Neutrophil (primary cell): ENCODE measurements at regions not wholly inside any gene's neighbourhood (a gene's known extent, or its start where the extent isn't known, plus 50 kb on each side); places are given as distances from the start of the nearest gene placed in this dataset.

Experiments used
- H3K27ac ChIP-seq: fragments of 200-600 bp; sonication (generic); 2 replicates; pipeline ENCODE4 v1.5.1; 2016; ENCODE audit warnings: mild to moderate bottlenecking, moderate library complexity
- H3K27me3 ChIP-seq: fragments of 200-600 bp; sonication (generic); 2 replicates; pipeline ENCODE4 v1.6.0; 2016; ENCODE audit warnings: mild to moderate bottlenecking
- H3K36me3 ChIP-seq: fragments of 200-600 bp; sonication (generic); 2 replicates; pipeline ENCODE4 v1.5.1; 2017
- H3K4me1 ChIP-seq, 2 experiments: fragments of 200-600 bp in 1 of 2; sonication (generic) in 1 of 2; 1 replicate in 1 of 2; 2 replicates in 1 of 2; pipeline versions ENCODE4 v1.5.1 to v1.6.1; 2013 to 2016; ENCODE audit warnings: low read depth in 1 of 2, low read length in 1 of 2, mild to moderate bottlenecking in 1 of 2, moderate library complexity in 1 of 2; ENCODE audit not compliant: control insufficient read depth in 1 of 2, insufficient read depth in 1 of 2
- H3K4me3 ChIP-seq, 2 experiments: fragments of 200-600 bp in 1 of 2; sonication (generic) in 1 of 2; 1 replicate in 1 of 2; 2 replicates in 1 of 2; pipeline ENCODE4 v1.5.1; 2013 to 2016; ENCODE audit warnings: low read depth in 1 of 2, low read length in 1 of 2, mild to moderate bottlenecking in 1 of 2, moderate library complexity in 1 of 2
- H3K9me3 ChIP-seq: fragments of 200-600 bp; sonication (generic); 2 replicates; pipeline ENCODE4 v1.5.1; 2016
- TF ChIP-seq, protein P1 (sequence below): fragments of 200-600 bp; sonication (generic); IDR thresholded peaks from 2 replicates; pipeline ENCODE4 v1.5.1; 2016; ENCODE audit warnings: antibody characterized with exemption

DNA sequence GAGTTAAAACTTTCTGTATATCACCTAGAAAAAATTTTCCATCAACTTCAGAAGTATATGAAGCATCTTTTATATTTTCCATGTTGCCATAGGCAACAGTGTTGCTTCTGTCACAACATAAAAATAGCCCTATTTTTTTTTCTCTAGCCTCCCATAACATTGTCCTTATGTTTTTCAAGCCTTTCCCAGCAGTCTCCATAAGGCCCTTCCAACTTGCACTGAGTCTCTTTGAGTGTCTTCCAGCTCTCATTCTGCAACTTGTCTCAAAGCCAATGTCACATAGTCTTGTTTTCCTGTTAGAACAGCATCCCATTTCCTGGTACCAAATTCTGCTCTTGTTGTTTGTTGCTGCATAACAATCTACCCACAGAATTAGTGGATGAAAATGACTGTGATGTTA is 1055.5 kb upstream of the GHITM start:
- Histone ChIP-seq H3K9me3 (no peaks in the 10 kb centered on the region), H3K27me3 (no peaks in the 10 kb centered on the region), H3K27ac (no peak overlapping the region), H3K4me1 (no peaks in the 10 kb centered on the region), H3K4me3 (no peak overlapping the region), H3K36me3 (no peaks in the 10 kb centered on the region)
- TF ChIP-seq, protein P1, sequence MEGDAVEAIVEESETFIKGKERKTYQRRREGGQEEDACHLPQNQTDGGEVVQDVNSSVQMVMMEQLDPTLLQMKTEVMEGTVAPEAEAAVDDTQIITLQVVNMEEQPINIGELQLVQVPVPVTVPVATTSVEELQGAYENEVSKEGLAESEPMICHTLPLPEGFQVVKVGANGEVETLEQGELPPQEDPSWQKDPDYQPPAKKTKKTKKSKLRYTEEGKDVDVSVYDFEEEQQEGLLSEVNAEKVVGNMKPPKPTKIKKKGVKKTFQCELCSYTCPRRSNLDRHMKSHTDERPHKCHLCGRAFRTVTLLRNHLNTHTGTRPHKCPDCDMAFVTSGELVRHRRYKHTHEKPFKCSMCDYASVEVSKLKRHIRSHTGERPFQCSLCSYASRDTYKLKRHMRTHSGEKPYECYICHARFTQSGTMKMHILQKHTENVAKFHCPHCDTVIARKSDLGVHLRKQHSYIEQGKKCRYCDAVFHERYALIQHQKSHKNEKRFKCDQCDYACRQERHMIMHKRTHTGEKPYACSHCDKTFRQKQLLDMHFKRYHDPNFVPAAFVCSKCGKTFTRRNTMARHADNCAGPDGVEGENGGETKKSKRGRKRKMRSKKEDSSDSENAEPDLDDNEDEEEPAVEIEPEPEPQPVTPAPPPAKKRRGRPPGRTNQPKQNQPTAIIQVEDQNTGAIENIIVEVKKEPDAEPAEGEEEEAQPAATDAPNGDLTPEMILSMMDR: no peak

DNA sequence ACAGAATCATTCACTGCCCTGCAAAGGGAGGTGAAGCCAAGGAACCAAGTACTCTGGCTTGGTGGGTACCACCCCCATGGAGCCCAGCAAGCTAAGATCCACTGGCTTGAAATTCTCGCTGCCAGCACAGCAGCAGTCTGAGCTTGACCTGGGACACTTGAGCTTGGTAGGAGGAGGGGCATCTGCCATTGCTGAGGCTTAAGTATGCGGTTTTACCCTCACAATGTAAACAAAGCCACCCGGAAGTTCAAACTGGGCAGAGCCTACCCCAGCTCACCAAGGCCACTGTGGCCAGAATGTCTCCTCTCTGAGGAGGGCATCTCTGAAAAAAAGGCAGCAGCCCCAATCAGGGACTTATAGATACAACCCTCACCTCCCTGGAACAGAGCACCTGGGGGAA is 1050.0 kb upstream of the GHITM start:
- H3K27ac ChIP-seq: no peak overlapping the region
- H3K4me1 ChIP-seq: no peaks in the 10 kb centered on the region

DNA sequence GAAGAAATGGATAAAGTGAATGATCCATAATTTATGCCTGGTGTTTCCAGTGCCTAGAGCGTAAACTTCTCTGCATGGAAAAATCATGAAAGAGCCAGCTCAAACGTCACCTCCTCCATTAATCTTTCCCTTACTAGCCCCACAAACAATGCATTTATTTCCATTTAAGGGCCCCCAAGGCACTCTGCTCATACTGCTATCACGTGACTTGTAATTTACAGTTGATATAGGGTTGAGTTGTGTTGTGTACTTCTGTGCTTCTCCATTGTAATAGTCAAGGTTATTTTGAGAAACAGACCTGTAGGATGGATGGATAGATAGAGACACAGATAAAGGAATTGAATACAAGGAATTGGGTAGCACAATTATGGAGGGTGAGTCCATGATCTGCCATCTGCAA is 1034.7 kb upstream of the GHITM start:
- no peaks in the 10 kb centered on the region for H3K4me1 ChIP-seq
- H3K9me3 ChIP-seq: no peaks in the 10 kb centered on the region
- H3K36me3 ChIP-seq: no peaks in the 10 kb centered on the region
- no peak overlapping the region for H3K4me3 ChIP-seq
- H3K27ac ChIP-seq: no peak overlapping the region
- TF ChIP-seq, protein P1: no peak
- no peaks in the 10 kb centered on the region for H3K27me3 ChIP-seq

More for the DNA sequence above, 1050.0 kb upstream of the GHITM start:
- Histone ChIP-seq H3K4me3 (no peak overlapping the region), H3K36me3 (no peaks in the 10 kb centered on the region), H3K27me3 (no peaks in the 10 kb centered on the region), H3K9me3 (no peaks in the 10 kb centered on the region)
- TF ChIP-seq, protein P1: no peak

DNA sequence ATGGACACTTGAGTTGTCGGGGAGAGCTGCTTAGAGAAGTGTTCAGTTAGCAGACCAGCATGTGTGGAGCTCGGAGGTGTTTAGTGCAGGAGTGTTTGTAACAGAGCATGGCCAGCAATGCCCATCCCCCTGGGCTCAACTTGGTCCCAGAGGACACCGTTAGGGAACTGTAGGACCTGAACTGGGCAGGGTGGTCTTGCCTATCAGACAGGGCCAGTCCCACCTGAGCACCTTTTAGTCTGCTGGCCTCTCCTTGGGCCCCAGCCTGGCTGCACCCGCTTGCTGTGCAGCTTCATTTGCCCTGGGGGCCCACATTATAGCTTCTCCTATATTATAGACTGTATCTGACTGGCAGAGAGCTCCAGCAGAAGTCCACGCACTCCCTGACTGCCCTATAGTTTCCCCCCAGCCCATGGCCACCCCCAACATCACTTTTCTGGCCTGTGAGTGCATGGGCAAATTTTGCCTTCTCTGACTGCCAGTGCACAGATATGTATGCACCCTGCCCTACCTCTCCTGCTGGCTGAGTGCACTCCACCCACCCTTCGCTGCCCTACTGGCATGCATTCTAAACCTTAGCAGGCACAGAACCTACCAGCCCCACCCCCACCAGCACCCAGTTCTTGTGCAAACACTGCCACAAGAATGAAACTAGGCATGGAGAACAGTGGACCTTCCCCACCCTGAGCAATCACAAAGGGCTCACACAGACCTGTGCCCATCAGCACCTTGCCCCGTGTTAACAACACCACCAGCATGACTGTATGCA is 1030.6 kb upstream of the GHITM start:
- Histone ChIP-seq H3K4me1 (no peaks in the 10 kb centered on the region), H3K27ac (no peak overlapping the region), H3K36me3 (no peaks in the 10 kb centered on the region), H3K9me3 (no peaks in the 10 kb centered on the region), H3K4me3 (no peak overlapping the region), H3K27me3 (no peaks in the 10 kb centered on the region)
- TF ChIP-seq, protein P1: no peak

DNA sequence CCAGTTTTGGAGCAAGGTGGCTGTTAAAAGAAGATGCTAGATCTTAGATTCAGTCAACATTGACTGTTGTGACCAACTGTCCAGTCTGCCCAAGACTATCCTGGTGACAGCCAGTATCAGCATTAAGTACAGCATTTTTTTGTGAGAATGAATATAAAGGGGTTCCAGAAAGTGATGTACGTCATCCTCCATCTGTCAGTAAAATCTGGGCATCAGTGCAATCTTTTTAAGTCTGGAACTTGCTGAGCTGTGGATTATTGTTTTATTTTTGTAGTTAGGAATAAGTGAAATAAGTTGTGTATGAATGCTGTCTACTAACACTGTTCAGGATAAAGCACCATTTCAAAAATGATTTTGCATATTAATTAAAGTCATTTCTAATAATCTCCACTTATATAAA is 1020.0 kb upstream of the GHITM start:
- no peaks in the 10 kb centered on the region for H3K36me3 ChIP-seq
- no peaks in the 10 kb centered on the region for H3K9me3 ChIP-seq
- TF ChIP-seq, protein P1: no peak
- H3K27me3 ChIP-seq: no peaks in the 10 kb centered on the region
- no peak overlapping the region for H3K4me3 ChIP-seq
- no peak overlapping the region for H3K27ac ChIP-seq
- H3K4me1 ChIP-seq: no peaks in the 10 kb centered on the region
